A204.1 (cell line): ENCODE measurements at regions not wholly inside any gene's neighbourhood (a gene's known extent, or its start where the extent isn't known, plus 50 kb on each side); places are given as distances from the start of the nearest gene placed in this dataset.

Experiments
- FAIRE-seq: peaks from 2 replicates; lab custom pipeline; 2012; peaks lifted over from hg19 to GRCh38; lab: Jason Lieb, UNC

GRCh38 chr14:98598576-98598975 is 673.4 kb downstream of the BCL11B start:
- FAIRE-seq, result no peak

- no peak for FAIRE-seq
These were observed 672.9 kb downstream of the BCL11B start for GRCh38 chr14:98599082-98599481.

- no peak for FAIRE-seq
These were observed 669.0 kb downstream of the BCL11B start for GRCh38 chr14:98602983-98603382.

GRCh38 chr14:98605043-98605442 is 667.0 kb downstream of the BCL11B start:
- no peak for FAIRE-seq

- no peak for FAIRE-seq
These were observed 665.9 kb downstream of the BCL11B start for GRCh38 chr14:98606041-98606640.

- FAIRE-seq, result no peak
These were observed 665.2 kb downstream of the BCL11B start for GRCh38 chr14:98606816-98607215.

GRCh38 chr14:98607341-98607910 is 664.6 kb downstream of the BCL11B start:
- FAIRE-seq, result no peak

- FAIRE-seq, result no peak
These were observed 663.6 kb downstream of the BCL11B start for GRCh38 chr14:98608071-98609060.

GRCh38 chr14:98612434-98613200 is 659.4 kb downstream of the BCL11B start:
- no peak for FAIRE-seq

- no peak for FAIRE-seq
These were observed 657.3 kb downstream of the BCL11B start for GRCh38 chr14:98614741-98615140.

GRCh38 chr14:98622208-98623051 is 649.6 kb downstream of the BCL11B start:
- FAIRE-seq, result no peak

GRCh38 chr14:98623788-98624415 is 648.1 kb downstream of the BCL11B start:
- no peak for FAIRE-seq

- no peak for FAIRE-seq
These were observed 638.6 kb downstream of the BCL11B start for GRCh38 chr14:98633380-98633779.

GRCh38 chr14:98634043-98634820 is 637.8 kb downstream of the BCL11B start:
- no peak for FAIRE-seq

- no peak for FAIRE-seq
These were observed 633.6 kb downstream of the BCL11B start for GRCh38 chr14:98638366-98638765.

GRCh38 chr14:98647754-98648153 is 624.2 kb downstream of the BCL11B start:
- no peak for FAIRE-seq

GRCh38 chr14:98651037-98651436 is 621.0 kb downstream of the BCL11B start:
- FAIRE-seq, result no peak

- FAIRE-seq, result no peak
These were observed 607.0 kb downstream of the BCL11B start for GRCh38 chr14:98665007-98665406.

GRCh38 chr14:98666545-98666944 is 605.5 kb downstream of the BCL11B start:
- no peak for FAIRE-seq

GRCh38 chr14:98682033-98682432 is 590.0 kb downstream of the BCL11B start:
- FAIRE-seq, result no peak
